ENCODE measurements at regions not wholly inside any gene's neighbourhood (a gene's known extent, or its start where the extent isn't known, plus 50 kb on each side); places are given as distances from the start of the nearest gene placed in this dataset.
"Not testable (repeated sequence)": the region's sequence is repeated elsewhere in the genome, so short reads cannot be mapped to it uniquely, and the experiment has no call there.

DNA sequence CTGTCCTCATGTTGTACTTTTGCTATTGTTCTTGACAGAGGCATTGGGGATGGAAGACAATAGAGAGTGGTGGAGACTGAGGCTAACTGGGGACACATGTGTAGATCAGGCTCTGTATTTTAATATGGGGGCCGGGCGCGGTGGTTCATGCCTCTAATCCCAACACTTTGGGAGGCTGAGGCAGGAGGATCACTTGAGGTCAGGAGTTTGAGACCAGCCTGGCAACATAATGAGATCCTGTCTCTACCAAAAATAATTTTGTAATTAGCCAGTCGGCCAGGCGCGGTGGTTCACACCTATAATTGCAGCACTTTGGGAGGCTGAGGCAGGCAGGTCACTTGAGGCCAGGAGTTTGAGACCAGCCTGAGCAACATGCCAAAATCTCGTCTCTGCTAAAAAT is 72.5 kb upstream of the FOXK1 start:
- not testable (repeated sequence) for TF ChIP-seq NFRKB (IDR thresholded peaks at IDR 0.05); ZNF384 (IDR thresholded peaks at IDR 0.05); FOXM1 (IDR thresholded peaks at IDR 0.05; ENCODE audit: borderline replicate concordance); BHLHE40 (IDR thresholded peaks at IDR 0.05; ENCODE audit: borderline replicate concordance); L3MBTL2 (conservative IDR thresholded peaks at IDR 0.05); ELF4 (IDR thresholded peaks at IDR 0.05)
- TF ChIP-seq, protein P1, sequence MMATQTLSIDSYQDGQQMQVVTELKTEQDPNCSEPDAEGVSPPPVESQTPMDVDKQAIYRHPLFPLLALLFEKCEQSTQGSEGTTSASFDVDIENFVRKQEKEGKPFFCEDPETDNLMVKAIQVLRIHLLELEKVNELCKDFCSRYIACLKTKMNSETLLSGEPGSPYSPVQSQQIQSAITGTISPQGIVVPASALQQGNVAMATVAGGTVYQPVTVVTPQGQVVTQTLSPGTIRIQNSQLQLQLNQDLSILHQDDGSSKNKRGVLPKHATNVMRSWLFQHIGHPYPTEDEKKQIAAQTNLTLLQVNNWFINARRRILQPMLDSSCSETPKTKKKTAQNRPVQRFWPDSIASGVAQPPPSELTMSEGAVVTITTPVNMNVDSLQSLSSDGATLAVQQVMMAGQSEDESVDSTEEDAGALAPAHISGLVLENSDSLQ (IDR thresholded peaks at IDR 0.05), result not testable (repeated sequence)

All from HEK293T (cell line).